ENCODE measurements at regions not wholly inside any gene's neighbourhood (a gene's known extent, or its start where the extent isn't known, plus 50 kb on each side); places are given as distances from the start of the nearest gene placed in this dataset.

GRCh38 chr4:80145739-80146138 lies 51.6 kb upstream of the PRDM8 start:
- TF ChIP-seq ZFX (IDR thresholded peaks at IDR 0.05) (no peak), CTCF (conservative IDR thresholded peaks at IDR 0.05) (no peak)
- no peak overlapping the region for H3K27ac ChIP-seq

- TF ChIP-seq CTCF (conservative IDR thresholded peaks at IDR 0.05) (no peak), ZFX (IDR thresholded peaks at IDR 0.05) (no peak)
- no peak overlapping the region for H3K27ac ChIP-seq
Observed at GRCh38 chr4:80144676-80145470, 52.4 kb upstream of the PRDM8 start.

GRCh38 chr4:80143307-80143679 lies 54.0 kb upstream of the PRDM8 start:
- TF ChIP-seq CTCF (conservative IDR thresholded peaks at IDR 0.05) = no peak
- TF ChIP-seq ZFX (IDR thresholded peaks at IDR 0.05) = no peak
- H3K27ac ChIP-seq = no peak overlapping the region

GRCh38 chr4:80142394-80143306 lies 54.7 kb upstream of the PRDM8 start:
- no peak for TF ChIP-seq ZFX (IDR thresholded peaks at IDR 0.05)
- TF ChIP-seq CTCF (conservative IDR thresholded peaks at IDR 0.05) = no peak
- no peak overlapping the region for H3K27ac ChIP-seq

- H3K27ac ChIP-seq = no peak overlapping the region
- TF ChIP-seq ZFX (IDR thresholded peaks at IDR 0.05) (no peak), CTCF (conservative IDR thresholded peaks at IDR 0.05) (no peak)
Observed at GRCh38 chr4:80141543-80141942, 55.8 kb upstream of the PRDM8 start.

- TF ChIP-seq CTCF (conservative IDR thresholded peaks at IDR 0.05) = no peak
- TF ChIP-seq ZFX (IDR thresholded peaks at IDR 0.05) = no peak
- H3K27ac ChIP-seq = no peak overlapping the region
Observed at GRCh38 chr4:80140194-80140593, 57.1 kb upstream of the PRDM8 start.

GRCh38 chr4:80139671-80140070 lies 57.6 kb upstream of the PRDM8 start:
- no peak overlapping the region for H3K27ac ChIP-seq
- TF ChIP-seq ZFX (IDR thresholded peaks at IDR 0.05) (no peak), CTCF (conservative IDR thresholded peaks at IDR 0.05) (no peak)

Data from C4-2B (cell line).